ENCODE measurements at regions not wholly inside any gene's neighbourhood (a gene's known extent, or its start where the extent isn't known, plus 50 kb on each side); places are given as distances from the start of the nearest gene placed in this dataset.
"Not testable (repeated sequence)": the region's sequence is repeated elsewhere in the genome, so short reads cannot be mapped to it uniquely, and the experiment has no call there.

- DNase-seq, result no peak
Measured at GRCh38 chr14:35987731-35988130, 161.6 kb downstream of the BRMS1L start.

- no peak for DNase-seq
Measured at GRCh38 chr14:35986219-35986573, 160.1 kb downstream of the BRMS1L start.

GRCh38 chr14:35985474-35986218, 159.5 kb downstream of the BRMS1L start:
- DNase-seq, result no peak

- DNase-seq, result no peak
Measured at GRCh38 chr14:35979531-35979930, 153.4 kb downstream of the BRMS1L start.

- DNase-seq, result no peak
Measured at GRCh38 chr14:35978561-35978960, 152.4 kb downstream of the BRMS1L start.

- no peak for DNase-seq
Measured at GRCh38 chr14:35975814-35976213, 149.7 kb downstream of the BRMS1L start.

GRCh38 chr14:35973770-35974169, 147.6 kb downstream of the BRMS1L start:
- no peak for DNase-seq

GRCh38 chr14:35971965-35972630, 146.0 kb downstream of the BRMS1L start:
- DNase-seq, result no peak

- DNase-seq, result no peak
Measured at GRCh38 chr14:35969310-35969709, 143.2 kb downstream of the BRMS1L start.

GRCh38 chr14:35965400-35965799, 139.3 kb downstream of the BRMS1L start:
- no peak for DNase-seq

GRCh38 chr14:35964697-35965286, 138.7 kb downstream of the BRMS1L start:
- DNase-seq, result no peak

GRCh38 chr14:35963209-35963608, 137.1 kb downstream of the BRMS1L start:
- DNase-seq, result no peak

GRCh38 chr14:35961697-35962274, 135.6 kb downstream of the BRMS1L start:
- DNase-seq, result no peak

GRCh38 chr14:35959835-35960234, 133.7 kb downstream of the BRMS1L start:
- no peak for DNase-seq

- DNase-seq, result no peak
Measured at GRCh38 chr14:35958499-35958898, 132.4 kb downstream of the BRMS1L start.

- DNase-seq, result no peak
Measured at GRCh38 chr14:35956376-35957085, 130.4 kb downstream of the BRMS1L start.

GRCh38 chr14:35952584-35952983, 126.4 kb downstream of the BRMS1L start:
- no peak for DNase-seq

- no peak for DNase-seq
Measured at GRCh38 chr14:35949920-35950513, 123.9 kb downstream of the BRMS1L start.

- not testable (repeated sequence) for DNase-seq
Measured at GRCh38 chr14:35947983-35948382, 121.8 kb downstream of the BRMS1L start.

- DNase-seq, result no peak
Measured at GRCh38 chr14:35944847-35945246, 118.7 kb downstream of the BRMS1L start.

- no peak for DNase-seq
Measured at GRCh38 chr14:35940291-35940690, 114.2 kb downstream of the BRMS1L start.

GRCh38 chr14:35938770-35939169, 112.6 kb downstream of the BRMS1L start:
- no peak for DNase-seq

GRCh38 chr14:35934499-35934898, 108.4 kb downstream of the BRMS1L start:
- no peak for DNase-seq
